Endodermal cell (in vitro differentiated cells): ENCODE measurements at regions not wholly inside any gene's neighbourhood (a gene's known extent, or its start where the extent isn't known, plus 50 kb on each side); places are given as distances from the start of the nearest gene placed in this dataset.

Experiments
- DNase-seq: peaks from one replicate; pipeline ENCODE4 v3.0.0-alpha.2; 2017
- H3K27ac ChIP-seq: 2 replicates; pipeline ENCODE4 v1.5.1; 2013; ENCODE audit warnings: mild to moderate bottlenecking, low read depth, low read length, moderate library complexity
- H3K27me3 ChIP-seq: 2 replicates; pipeline ENCODE4 v1.6.1; 2013; ENCODE audit warnings: mild to moderate bottlenecking, low read length, moderate library complexity; ENCODE audit not compliant: insufficient read depth, control insufficient read depth, poor library complexity, severe bottlenecking
- H3K36me3 ChIP-seq: 2 replicates; pipeline ENCODE4 v1.7.0; 2013; ENCODE audit warnings: mild to moderate bottlenecking, low read length, moderate library complexity; ENCODE audit not compliant: control insufficient read depth, insufficient read depth
- H3K4me1 ChIP-seq: one replicate; pipeline ENCODE4 v1.7.0; 2013; ENCODE audit warnings: low read length; ENCODE audit not compliant: control insufficient read depth, insufficient read depth
- H3K4me3 ChIP-seq: 2 replicates; pipeline ENCODE4 v1.5.1; 2013; ENCODE audit warnings: mild to moderate bottlenecking, low read length, moderate library complexity
- H3K9ac ChIP-seq: 2 replicates; pipeline ENCODE4 v1.6.1; 2013; ENCODE audit warnings: mild to moderate bottlenecking, low read length, moderate library complexity; ENCODE audit not compliant: poor library complexity, severe bottlenecking; ENCODE audit errors: extremely low read depth
- H3K9me3 ChIP-seq: 2 replicates; pipeline ENCODE4 v1.6.1; 2013; ENCODE audit warnings: mild to moderate bottlenecking, low read length, moderate library complexity; ENCODE audit not compliant: control insufficient read depth
- H3K27ac Mint-ChIP-seq: 2 replicates; pipeline ENCODE4 v1.8.0; 2020; ENCODE audit warnings: mixed read lengths
- H3K27me3 Mint-ChIP-seq: 2 replicates; pipeline ENCODE4 v1.8.0; 2021; ENCODE audit warnings: mild to moderate bottlenecking, mixed read lengths; ENCODE audit not compliant: insufficient read depth
- H3K36me3 Mint-ChIP-seq: 2 replicates; pipeline ENCODE4 v1.8.0; 2020; ENCODE audit warnings: low read depth, mixed read lengths
- H3K4me1 Mint-ChIP-seq: 2 replicates; pipeline ENCODE4 v1.8.0; 2020; ENCODE audit warnings: mixed read lengths
- H3K4me3 Mint-ChIP-seq: 2 replicates; pipeline ENCODE4 v1.8.0; 2020; ENCODE audit warnings: mild to moderate bottlenecking, moderate library complexity, mixed read lengths
- H3K9me3 Mint-ChIP-seq: 2 replicates; pipeline ENCODE4 v1.8.0; 2020; ENCODE audit warnings: mild to moderate bottlenecking, mixed read lengths
- WGBS, 2 experiments: methylation state at CpG; one replicate each; pipeline versions ENCODE4 v1.1.5 to v1.1.7; 2013; ENCODE audit warnings: missing lambda C conversion rate in 2 of 2, mixed read lengths in 1 of 2; ENCODE audit not compliant: insufficient coverage in 1 of 2, insufficient read length in 1 of 2; 5-methylcytosine and 5-hydroxymethylcytosine counted together
- TF ChIP-seq, protein P1 (sequence below): fragments of 200-600 bp; sonication (generic); conservative IDR thresholded peaks from 2 replicates; pipeline ENCODE4 v1.5.0; 2021; ENCODE audit warnings: antibody characterized with exemption, mild to moderate bottlenecking

DNA sequence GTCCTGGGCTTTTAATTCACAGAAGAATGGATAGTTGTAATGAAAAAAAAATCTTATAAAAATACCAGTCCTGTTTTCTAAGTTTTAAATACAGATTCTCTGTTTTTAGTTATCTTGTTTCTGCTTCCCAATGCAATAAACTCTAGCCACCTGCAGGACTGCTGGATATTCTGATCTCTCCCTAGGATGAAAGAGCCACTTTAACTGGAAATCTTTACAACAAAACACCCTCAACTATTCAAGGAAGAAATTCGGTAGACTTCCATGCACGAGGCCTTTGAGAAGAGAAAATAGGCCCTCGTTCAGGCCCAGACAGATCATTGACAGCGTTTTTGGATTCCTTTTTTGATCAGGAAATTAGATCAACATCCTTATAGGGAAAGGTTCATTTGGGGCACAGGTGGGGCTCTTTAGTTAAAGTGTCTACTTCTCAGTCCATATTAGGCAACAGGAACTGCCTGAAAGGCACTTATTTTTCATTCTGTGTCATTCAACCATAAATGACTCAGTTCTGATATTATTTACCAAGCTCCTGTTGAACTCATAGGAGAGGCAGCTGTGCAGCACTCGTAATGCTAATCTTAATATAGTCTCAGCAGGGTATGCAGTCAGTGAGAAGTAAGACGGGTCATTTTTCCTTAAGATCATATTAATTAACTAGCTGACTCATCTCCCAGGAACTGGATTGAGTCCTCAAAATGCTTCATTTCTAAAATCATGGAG lies 71.1 kb upstream of the ERRFI1 start:
- H3K9ac ChIP-seq, result no peak overlapping the region
- Mint-ChIP-seq H3K27ac (peak overlapping the region; percentile 1), H3K4me1 (peaks cover 38% of the 10 kb centered on the region), H3K4me3 (no peak overlapping the region), H3K36me3 (peaks cover 2% of the 10 kb centered on the region), H3K9me3 (peaks cover 5% of the 10 kb centered on the region), H3K27me3 (no peaks in the 10 kb centered on the region)
- H3K27ac ChIP-seq, result peak overlapping the region; percentile 40
- TF ChIP-seq, protein P1, sequence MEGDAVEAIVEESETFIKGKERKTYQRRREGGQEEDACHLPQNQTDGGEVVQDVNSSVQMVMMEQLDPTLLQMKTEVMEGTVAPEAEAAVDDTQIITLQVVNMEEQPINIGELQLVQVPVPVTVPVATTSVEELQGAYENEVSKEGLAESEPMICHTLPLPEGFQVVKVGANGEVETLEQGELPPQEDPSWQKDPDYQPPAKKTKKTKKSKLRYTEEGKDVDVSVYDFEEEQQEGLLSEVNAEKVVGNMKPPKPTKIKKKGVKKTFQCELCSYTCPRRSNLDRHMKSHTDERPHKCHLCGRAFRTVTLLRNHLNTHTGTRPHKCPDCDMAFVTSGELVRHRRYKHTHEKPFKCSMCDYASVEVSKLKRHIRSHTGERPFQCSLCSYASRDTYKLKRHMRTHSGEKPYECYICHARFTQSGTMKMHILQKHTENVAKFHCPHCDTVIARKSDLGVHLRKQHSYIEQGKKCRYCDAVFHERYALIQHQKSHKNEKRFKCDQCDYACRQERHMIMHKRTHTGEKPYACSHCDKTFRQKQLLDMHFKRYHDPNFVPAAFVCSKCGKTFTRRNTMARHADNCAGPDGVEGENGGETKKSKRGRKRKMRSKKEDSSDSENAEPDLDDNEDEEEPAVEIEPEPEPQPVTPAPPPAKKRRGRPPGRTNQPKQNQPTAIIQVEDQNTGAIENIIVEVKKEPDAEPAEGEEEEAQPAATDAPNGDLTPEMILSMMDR, result no peak
- H3K9me3 ChIP-seq, result no peaks in the 10 kb centered on the region
- 74 to 82% methylated on average over 5 to 6 of the region's 6 CpGs for WGBS, 2 experiments
- no peak for DNase-seq
- H3K4me3 ChIP-seq, result no peak overlapping the region
- no peaks in the 10 kb centered on the region for H3K36me3 ChIP-seq
- no peaks in the 10 kb centered on the region for H3K27me3 ChIP-seq
- H3K4me1 ChIP-seq, result peaks cover 10% of the 10 kb centered on the region

DNA sequence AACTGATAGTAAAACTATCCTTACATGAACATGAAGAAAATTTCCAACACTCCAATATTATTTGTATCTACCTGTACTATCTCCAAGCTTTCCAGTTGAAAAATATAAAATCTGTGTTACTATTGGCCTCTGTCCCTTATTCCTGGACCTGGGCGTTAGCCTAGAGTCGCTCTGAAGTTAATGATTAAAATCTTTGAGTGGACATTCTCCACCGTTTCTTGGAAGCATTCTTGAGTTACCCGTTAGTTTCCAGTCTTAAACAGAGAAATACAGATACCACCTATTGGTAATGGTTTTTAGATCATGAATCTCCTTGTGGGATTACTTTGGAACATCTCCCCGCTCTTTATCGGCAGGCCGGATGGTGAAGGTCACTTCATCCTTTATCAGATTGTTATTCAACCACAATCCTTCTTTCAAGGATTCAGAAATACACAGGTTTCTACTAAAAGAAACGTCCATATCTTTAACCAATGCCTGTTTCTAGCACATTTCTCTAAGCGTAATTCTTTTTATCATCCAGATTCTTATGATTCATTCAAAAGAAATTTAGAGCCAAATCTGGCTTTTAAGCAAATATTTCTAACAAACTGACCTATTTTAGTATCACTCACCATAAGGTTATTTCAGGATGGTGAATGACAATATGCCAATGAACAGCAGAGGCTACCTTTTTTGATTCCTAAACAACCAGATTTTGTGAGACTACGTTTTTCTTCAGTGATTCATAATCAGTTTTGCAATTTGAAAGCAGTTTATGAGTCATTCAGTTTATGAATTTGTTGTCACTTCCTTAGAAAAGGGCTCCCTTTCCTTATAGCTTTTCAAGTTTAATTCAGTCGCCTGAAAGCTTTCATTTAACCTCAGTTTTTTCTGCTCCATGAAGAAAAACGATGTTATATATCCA lies 70.2 kb upstream of the ERRFI1 start:
- Mint-ChIP-seq H3K36me3 (peaks cover under 1% of the 10 kb centered on the region), H3K27ac (no peak overlapping the region), H3K4me3 (no peak overlapping the region), H3K27me3 (no peaks in the 10 kb centered on the region), H3K9me3 (peaks cover 3% of the 10 kb centered on the region), H3K4me1 (peaks cover 38% of the 10 kb centered on the region)
- H3K27ac ChIP-seq, result no peak overlapping the region
- H3K27me3 ChIP-seq, result no peaks in the 10 kb centered on the region
- TF ChIP-seq, protein P1, result no peak
- H3K4me1 ChIP-seq, result peaks cover 10% of the 10 kb centered on the region
- H3K36me3 ChIP-seq, result no peaks in the 10 kb centered on the region
- no peak overlapping the region for H3K9ac ChIP-seq
- no peak for DNase-seq
- no peak overlapping the region for H3K4me3 ChIP-seq
- 86 to 90% methylated on average over 11 to 12 of the region's 12 CpGs for WGBS, 2 experiments
- H3K9me3 ChIP-seq, result no peaks in the 10 kb centered on the region

DNA sequence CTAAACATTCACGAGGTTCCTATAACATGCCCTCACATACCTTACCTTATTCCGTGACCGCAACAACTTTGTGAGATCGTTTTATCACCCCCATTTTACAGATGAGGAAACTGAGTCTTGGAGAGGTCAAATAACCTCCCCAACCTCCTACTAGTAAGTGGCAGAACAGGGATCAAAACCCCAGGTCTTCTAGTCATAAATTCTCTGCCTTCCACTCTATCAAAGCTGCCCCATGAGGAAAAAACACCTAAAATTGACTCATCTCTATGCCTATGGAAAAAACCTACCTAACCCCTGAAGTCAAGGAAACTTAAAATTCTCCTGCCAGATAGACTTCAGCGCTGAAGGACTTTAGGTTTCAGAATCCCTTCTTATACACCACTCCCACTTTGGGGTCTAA lies 69.5 kb upstream of the ERRFI1 start:
- Mint-ChIP-seq H3K4me3 (no peak overlapping the region), H3K9me3 (peaks cover 3% of the 10 kb centered on the region), H3K36me3 (no peaks in the 10 kb centered on the region), H3K27ac (no peak overlapping the region), H3K4me1 (peaks cover 38% of the 10 kb centered on the region), H3K27me3 (no peaks in the 10 kb centered on the region)
- 93% methylated on average over 3 to 5 of the region's 5 CpGs for WGBS, 2 experiments
- no peak overlapping the region for H3K9ac ChIP-seq
- no peak overlapping the region for H3K4me3 ChIP-seq
- H3K9me3 ChIP-seq, result no peaks in the 10 kb centered on the region
- DNase-seq, result no peak
- no peaks in the 10 kb centered on the region for H3K27me3 ChIP-seq
- TF ChIP-seq, protein P1, result no peak
- no peak overlapping the region for H3K27ac ChIP-seq
- no peaks in the 10 kb centered on the region for H3K36me3 ChIP-seq
- peaks cover 10% of the 10 kb centered on the region for H3K4me1 ChIP-seq
